Panc1 (cell line): ENCODE measurements at regions not wholly inside any gene's neighbourhood (a gene's known extent, or its start where the extent isn't known, plus 50 kb on each side); places are given as distances from the start of the nearest gene placed in this dataset.
"Not testable (repeated sequence)": the region's sequence is repeated elsewhere in the genome, so short reads cannot be mapped to it uniquely, and the experiment has no call there.

Experiments
- ATAC-seq: fragments of 200-7000 bp; cut with Tn5 transposase; 2 replicates; pipeline ENCODE4 v1.9.1; 2020; ENCODE audit warnings: mild to moderate bottlenecking, moderate library complexity
- BruUV-seq: library from RNA; stranded (reverse); fragments of 400-500 nt; replicated peaks from 2 replicates; lab custom pipeline; 2021; lab: Mats Ljungman, UMichigan
- CTCF ChIA-PET: fragments of 300-600 bp; sonication (Branson Sonifier 250); formaldehyde crosslinking; loops from one replicate; lab custom pipeline; 2022; ENCODE audit warnings: antibody characterized with exemption; lab: Charles Lee
- POLR2A ChIA-PET: fragments of 300-600 bp; sonication (Branson Sonifier 250); formaldehyde crosslinking; loops from one replicate; lab custom pipeline; 2022; ENCODE audit warnings: antibody characterized with exemption; lab: Charles Lee
- DNase-seq: peaks from one replicate; pipeline ENCODE4 v3.0.0-alpha.2; 2010; ENCODE audit warnings: low read depth, low spot score
- H3K27ac ChIP-seq: 2 replicates; pipeline ENCODE4 v1.5.1; 2011; ENCODE audit warnings: mild to moderate bottlenecking, low read length, inconsistent platforms
- H3K27me3 ChIP-seq: fragments of 200-500 bp; sonication (Bioruptor generic); 2 replicates; pipeline ENCODE4 v1.6.0; 2014; ENCODE audit warnings: low read length, inconsistent platforms; ENCODE audit not compliant: control insufficient read depth, insufficient read depth
- H3K36me3 ChIP-seq: fragments of 200-500 bp; sonication (Bioruptor generic); 2 replicates; pipeline ENCODE4 v1.5.1; 2014; ENCODE audit warnings: inconsistent platforms, mild to moderate bottlenecking, low read length, moderate library complexity; ENCODE audit not compliant: control insufficient read depth, insufficient read depth
- H3K4me1 ChIP-seq: 2 replicates; pipeline ENCODE4 v1.5.1; 2011; ENCODE audit warnings: inconsistent platforms, mild to moderate bottlenecking, low read length, moderate library complexity; ENCODE audit not compliant: control insufficient read depth, insufficient read depth
- H3K4me3 ChIP-seq, 2 experiments: 2 replicates each; pipeline ENCODE4 v1.5.1; 2011 to 2012; ENCODE audit warnings: low read depth in 2 of 2, low read length in 2 of 2, mild to moderate bottlenecking in 2 of 2, inconsistent platforms in 1 of 2, moderate library complexity in 1 of 2
- H3K9me3 ChIP-seq: fragments of 200-500 bp; sonication (Bioruptor generic); 2 replicates; pipeline ENCODE4 v1.5.1; 2014; ENCODE audit warnings: low read depth, mild to moderate bottlenecking, inconsistent platforms, low read length, moderate library complexity; ENCODE audit not compliant: control insufficient read depth, insufficient read depth
- CTCF ChIP-seq: fragments of 450-650 bp; IDR thresholded peaks from 2 replicates; pipeline ENCODE4 v1.5.1; 2017; ENCODE audit warnings: mild to moderate bottlenecking
- POLR2AphosphoS5 ChIP-seq: IDR thresholded peaks from 2 replicates; pipeline ENCODE4 v1.6.1; 2012; ENCODE audit warnings: mild to moderate bottlenecking, low read depth, low read length, moderate library complexity
- REST ChIP-seq, 2 experiments: IDR thresholded peaks; 2 replicates each; pipeline ENCODE4 v1.6.1; 2011 to 2012; ENCODE audit warnings: low read depth in 2 of 2, control low read depth in 1 of 2, low read length in 1 of 2, mild to moderate bottlenecking in 1 of 2, moderate library complexity in 1 of 2; ENCODE audit not compliant: insufficient read depth in 1 of 2
- SIN3A ChIP-seq: IDR thresholded peaks from 2 replicates; pipeline ENCODE4 v1.6.1; 2012; ENCODE audit warnings: low read depth, mild to moderate bottlenecking, low read length, moderate library complexity, borderline replicate concordance; ENCODE audit not compliant: insufficient read depth
- TCF7L2 ChIP-seq: IDR thresholded peaks from 2 replicates; pipeline ENCODE4 v1.6.1; 2011; ENCODE audit warnings: mild to moderate bottlenecking, low read depth, low read length, inconsistent platforms
- in situ Hi-C: cut with HindIII; loops from 2 replicates; pipeline ENCODE4 v1.10.0; 2016; ENCODE audit warnings: low sequenced_read_pairs, low pct_unique_long_range_greater_than_20kb
- intact Hi-C: fragments of 100-400 bp; cut with micrococcal nuclease; formaldehyde crosslinking; loops from one replicate; pipeline ENCODE4 v1.10.0; 2022; ENCODE audit not compliant: unreplicated experiment

GRCh38 chrX:1016926-1017325 lies 195.5 kb downstream of the CRLF2 start:
- ATAC-seq, BruUV-seq, H3K4me1 ChIP-seq, H3K27me3 ChIP-seq, intact Hi-C loops, POLR2A ChIA-PET, in situ Hi-C loops, H3K36me3 ChIP-seq, DNase-seq, H3K4me3 ChIP-seq, H3K9me3 ChIP-seq, H3K27ac ChIP-seq, CTCF ChIA-PET: not testable (repeated sequence)

GRCh38 chrX:1016281-1016680 lies 196.2 kb downstream of the CRLF2 start:
- H3K4me3 ChIP-seq, ATAC-seq, DNase-seq, CTCF ChIA-PET, H3K4me1 ChIP-seq, H3K9me3 ChIP-seq, BruUV-seq, H3K27me3 ChIP-seq, H3K36me3 ChIP-seq, H3K27ac ChIP-seq, intact Hi-C loops, in situ Hi-C loops, POLR2A ChIA-PET: not testable (repeated sequence)

GRCh38 chrX:1012678-1013300 lies 199.7 kb downstream of the CRLF2 start:
- no peaks in the 10 kb centered on the region for H3K36me3 ChIP-seq
- no peak for DNase-seq
- H3K27me3 ChIP-seq: no peaks in the 10 kb centered on the region
- no peak for ATAC-seq
- intact Hi-C loops (no loop called here), in situ Hi-C loops (no loop called here)
- TF ChIP-seq POLR2AphosphoS5 (no peak), SIN3A (no peak), CTCF (no peak), TCF7L2 (no peak)
- no peak overlapping the region for H3K4me3 ChIP-seq
- CTCF ChIA-PET: no interaction called here
- no peak overlapping the region for H3K27ac ChIP-seq
- BruUV-seq: no TSS peak
- no peaks in the 10 kb centered on the region for H3K9me3 ChIP-seq
- H3K4me1 ChIP-seq: no peaks in the 10 kb centered on the region
- POLR2A ChIA-PET: no interaction called here

GRCh38 chrX:1011691-1012283 lies 200.7 kb downstream of the CRLF2 start:
- BruUV-seq: no TSS peak
- ATAC-seq (no peak), DNase-seq (no peak)
- H3K4me1 ChIP-seq: no peaks in the 10 kb centered on the region
- H3K4me3 ChIP-seq: no peak overlapping the region
- no peak overlapping the region for H3K27ac ChIP-seq
- intact Hi-C loops (no loop called here), in situ Hi-C loops (no loop called here)
- no peaks in the 10 kb centered on the region for H3K36me3 ChIP-seq
- H3K27me3 ChIP-seq: no peaks in the 10 kb centered on the region
- H3K9me3 ChIP-seq: no peaks in the 10 kb centered on the region
- TF ChIP-seq REST (IDR thresholded peaks at IDR 0.05; ENCODE audit: insufficient read depth in 1 of 2, low read depth in 2 of 2, low read length in 1 of 2) (no peak), TCF7L2 (no peak), POLR2AphosphoS5 (no peak)
- CTCF ChIA-PET: no interaction called here
- POLR2A ChIA-PET: no interaction called here
